ENCODE measurements at regions not wholly inside any gene's neighbourhood (a gene's known extent, or its start where the extent isn't known, plus 50 kb on each side); places are given as distances from the start of the nearest gene placed in this dataset.
"Not testable (repeated sequence)": the region's sequence is repeated elsewhere in the genome, so short reads cannot be mapped to it uniquely, and the experiment has no call there.

GRCh38 chr15:70236341-70237086 is 138.8 kb upstream of the TLE3 start:
- Mint-ChIP-seq H3K4me1 (ENCODE audit: low read depth) (peaks cover 15% of the 10 kb centered on the region), H3K27ac (no peak overlapping the region), H3K9me3 (peaks cover 16% of the 10 kb centered on the region), H3K27me3 (ENCODE audit: low read depth) (peaks cover 26% of the 10 kb centered on the region), H3K4me3 (no peak overlapping the region), H3K36me3 (ENCODE audit: low read depth) (peaks cover 2% of the 10 kb centered on the region)
- DNase-seq (ENCODE audit: low spot score): no peak

GRCh38 chr15:70235347-70235746 is 137.6 kb upstream of the TLE3 start:
- H3K27ac Mint-ChIP-seq: no peak overlapping the region
- H3K36me3 Mint-ChIP-seq (ENCODE audit: low read depth): peaks cover 2% of the 10 kb centered on the region
- H3K9me3 Mint-ChIP-seq: peaks cover 22% of the 10 kb centered on the region
- peaks cover 15% of the 10 kb centered on the region for H3K4me1 Mint-ChIP-seq (ENCODE audit: low read depth)
- H3K4me3 Mint-ChIP-seq: no peak overlapping the region
- no peak for DNase-seq (ENCODE audit: low spot score)
- H3K27me3 Mint-ChIP-seq (ENCODE audit: low read depth): peaks cover 23% of the 10 kb centered on the region

DNA sequence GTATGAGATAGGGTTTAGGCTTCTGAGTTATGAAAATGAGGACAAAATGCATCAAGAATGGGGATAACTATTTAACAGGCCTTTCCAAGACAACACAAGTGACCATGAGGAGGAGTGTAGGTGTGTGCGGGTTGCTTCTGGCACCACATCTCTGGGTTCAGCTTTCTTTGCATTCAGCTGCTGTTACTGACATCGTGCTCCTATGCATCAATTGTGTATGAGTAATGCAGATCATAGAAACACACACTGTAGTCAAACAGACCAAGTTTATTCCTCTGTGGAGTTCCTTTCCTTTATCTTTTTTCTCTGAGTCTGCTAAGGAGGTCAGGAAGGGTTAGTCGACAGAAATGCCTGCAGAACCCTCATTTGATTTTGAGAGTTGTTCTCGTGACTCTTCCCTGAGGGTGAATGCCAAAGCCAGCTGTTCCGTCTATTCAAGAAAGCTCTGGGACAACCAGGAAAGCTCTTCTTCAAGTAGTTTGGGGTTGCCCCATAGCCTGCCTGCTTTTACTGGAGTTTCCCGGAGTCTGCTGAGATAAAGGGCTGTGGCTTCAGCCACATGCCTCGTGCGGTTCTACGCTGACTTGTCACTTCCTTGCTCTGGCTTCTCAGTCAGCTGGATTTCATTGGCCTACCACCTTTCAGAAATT is 136.7 kb upstream of the TLE3 start:
- DNase-seq (ENCODE audit: low spot score): no peak

DNA sequence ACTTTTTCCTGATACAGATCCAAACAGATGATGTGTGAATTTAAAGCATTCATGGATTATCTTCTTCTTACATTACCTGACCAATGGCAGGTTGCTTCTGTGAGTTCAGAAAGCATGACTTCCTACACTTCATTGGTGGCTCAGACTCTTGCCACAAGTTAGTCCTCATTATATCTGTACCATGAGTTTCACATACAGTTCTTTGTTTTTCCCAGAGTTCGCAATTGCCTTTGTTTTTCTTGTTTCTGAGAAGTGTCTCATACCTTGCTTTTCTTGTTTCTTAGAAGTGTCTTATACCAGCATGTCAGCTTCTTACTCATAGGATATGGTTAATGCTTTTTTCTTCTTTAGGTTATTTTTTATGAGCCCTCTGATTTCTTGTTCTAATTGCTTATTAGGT is 133.8 kb upstream of the TLE3 start:
- no peak overlapping the region for H3K27ac Mint-ChIP-seq
- peaks cover 32% of the 10 kb centered on the region for H3K9me3 Mint-ChIP-seq

More for the DNA sequence above, 136.7 kb upstream of the TLE3 start:
- H3K36me3 Mint-ChIP-seq (ENCODE audit: low read depth): peaks cover 2% of the 10 kb centered on the region
- H3K27ac Mint-ChIP-seq: no peak overlapping the region
- H3K9me3 Mint-ChIP-seq: peaks cover 29% of the 10 kb centered on the region
- H3K27me3 Mint-ChIP-seq (ENCODE audit: low read depth): peaks cover 23% of the 10 kb centered on the region
- H3K4me3 Mint-ChIP-seq: no peak overlapping the region
- peaks cover 15% of the 10 kb centered on the region for H3K4me1 Mint-ChIP-seq (ENCODE audit: low read depth)

DNA sequence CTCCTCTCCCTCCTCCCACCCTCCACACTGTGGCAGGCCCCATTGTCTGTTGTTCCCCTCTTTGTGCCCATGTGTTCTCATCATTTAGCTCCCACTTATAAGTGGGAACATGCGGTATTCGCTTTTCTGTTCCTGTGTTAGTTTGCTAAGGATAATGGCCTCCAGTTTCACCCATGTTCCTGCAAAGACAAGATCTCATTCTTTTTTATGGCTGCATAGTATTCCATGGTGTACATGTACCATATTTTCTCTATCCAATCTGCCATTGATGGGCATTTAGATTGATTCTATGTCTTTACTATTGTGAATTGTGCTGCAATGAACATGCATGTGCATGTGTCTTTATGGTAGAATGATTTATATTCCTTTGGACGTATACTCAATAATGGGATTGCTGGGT is 130.2 kb upstream of the TLE3 start:
- Mint-ChIP-seq H3K9me3 (peaks cover 28% of the 10 kb centered on the region), H3K27me3 (ENCODE audit: low read depth) (peaks cover 17% of the 10 kb centered on the region)
- H3K27ac Mint-ChIP-seq; H3K4me3 Mint-ChIP-seq; H3K4me1 Mint-ChIP-seq (ENCODE audit: low read depth); H3K36me3 Mint-ChIP-seq (ENCODE audit: low read depth); DNase-seq (ENCODE audit: low spot score): not testable (repeated sequence)

More for the DNA sequence above, 133.8 kb upstream of the TLE3 start:
- H3K4me3 Mint-ChIP-seq: no peak overlapping the region
- H3K36me3 Mint-ChIP-seq (ENCODE audit: low read depth): peaks cover 2% of the 10 kb centered on the region
- DNase-seq (ENCODE audit: low spot score): no peak
- peaks cover 19% of the 10 kb centered on the region for H3K27me3 Mint-ChIP-seq (ENCODE audit: low read depth)
- peaks cover 12% of the 10 kb centered on the region for H3K4me1 Mint-ChIP-seq (ENCODE audit: low read depth)

- H3K36me3 Mint-ChIP-seq (ENCODE audit: low read depth): no peaks in the 10 kb centered on the region
- H3K27me3 Mint-ChIP-seq (ENCODE audit: low read depth): peaks cover 16% of the 10 kb centered on the region
- no peak overlapping the region for H3K27ac Mint-ChIP-seq
- H3K9me3 Mint-ChIP-seq: peaks cover 21% of the 10 kb centered on the region
- H3K4me3 Mint-ChIP-seq: no peak overlapping the region
- no peak for DNase-seq (ENCODE audit: low spot score)
- peaks cover 6% of the 10 kb centered on the region for H3K4me1 Mint-ChIP-seq (ENCODE audit: low read depth)
Observed at GRCh38 chr15:70227147-70227546, 129.4 kb upstream of the TLE3 start.

DNA sequence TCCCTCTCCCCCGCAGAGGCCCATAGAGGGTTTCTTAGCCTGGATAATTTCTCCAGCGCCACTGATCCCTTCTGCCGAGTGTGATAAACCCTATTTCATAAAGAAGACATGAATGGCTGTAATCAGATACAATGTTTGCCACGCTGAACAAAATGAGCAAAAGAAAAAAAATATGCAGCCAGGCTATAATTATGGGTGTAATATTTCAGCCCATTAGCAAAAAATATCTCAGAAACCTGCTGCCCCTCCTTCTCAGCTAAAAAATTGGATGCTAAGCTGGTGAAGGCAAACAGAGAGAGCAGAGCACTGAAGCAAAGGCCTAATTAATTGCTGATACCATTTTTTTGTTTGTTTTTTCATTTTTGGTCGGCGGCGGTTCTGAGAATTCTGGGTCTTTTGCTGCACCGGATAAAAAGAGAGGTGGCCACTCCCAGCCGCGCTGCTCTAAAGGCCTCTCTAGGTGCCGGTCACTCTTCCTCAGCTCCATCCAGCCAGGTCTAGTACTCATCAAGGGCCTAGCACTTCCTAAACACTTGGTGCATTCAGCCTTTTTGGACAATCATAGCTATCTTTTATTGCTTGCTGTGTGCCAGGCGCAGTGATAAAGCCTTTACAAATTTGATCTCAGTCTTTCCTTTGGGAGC is 128.7 kb upstream of the TLE3 start:
- Mint-ChIP-seq H3K4me3 (no peak overlapping the region), H3K27me3 (ENCODE audit: low read depth) (peaks cover 23% of the 10 kb centered on the region), H3K36me3 (ENCODE audit: low read depth) (no peaks in the 10 kb centered on the region), H3K27ac (no peak overlapping the region), H3K9me3 (peaks cover 16% of the 10 kb centered on the region), H3K4me1 (ENCODE audit: low read depth) (peaks cover 6% of the 10 kb centered on the region)
- no peak for DNase-seq (ENCODE audit: low spot score)

DNA sequence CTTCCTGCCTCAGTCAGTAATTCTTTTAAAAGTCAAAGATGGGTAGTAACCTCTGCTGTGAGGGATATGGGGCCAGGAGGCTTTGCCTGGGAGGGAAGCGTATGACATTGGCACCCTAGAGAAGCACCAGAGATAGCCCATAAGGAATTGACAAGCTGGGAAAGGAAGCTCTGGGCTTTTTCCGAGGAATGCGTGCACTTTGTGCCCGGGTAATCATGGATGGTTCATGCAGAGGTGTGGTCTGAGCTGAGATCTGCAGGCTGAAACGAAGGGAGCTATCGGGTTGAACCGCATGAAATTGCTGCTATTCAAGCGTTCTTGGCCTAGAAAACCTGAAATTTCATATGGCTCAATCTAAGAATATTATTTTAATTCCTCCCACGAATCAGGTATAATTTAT is 127.7 kb upstream of the TLE3 start:
- Mint-ChIP-seq H3K27me3 (ENCODE audit: low read depth) (peaks cover 24% of the 10 kb centered on the region), H3K9me3 (peaks cover 10% of the 10 kb centered on the region), H3K4me1 (ENCODE audit: low read depth) (peaks cover 6% of the 10 kb centered on the region), H3K27ac (no peak overlapping the region), H3K4me3 (no peak overlapping the region), H3K36me3 (ENCODE audit: low read depth) (no peaks in the 10 kb centered on the region)
- no peak for DNase-seq (ENCODE audit: low spot score)

- peaks cover 36% of the 10 kb centered on the region for H3K27me3 Mint-ChIP-seq (ENCODE audit: low read depth)
- no peaks in the 10 kb centered on the region for H3K9me3 Mint-ChIP-seq
- H3K36me3 Mint-ChIP-seq (ENCODE audit: low read depth): no peaks in the 10 kb centered on the region
Observed at GRCh38 chr15:70222606-70223005, 124.9 kb upstream of the TLE3 start.

DNA sequence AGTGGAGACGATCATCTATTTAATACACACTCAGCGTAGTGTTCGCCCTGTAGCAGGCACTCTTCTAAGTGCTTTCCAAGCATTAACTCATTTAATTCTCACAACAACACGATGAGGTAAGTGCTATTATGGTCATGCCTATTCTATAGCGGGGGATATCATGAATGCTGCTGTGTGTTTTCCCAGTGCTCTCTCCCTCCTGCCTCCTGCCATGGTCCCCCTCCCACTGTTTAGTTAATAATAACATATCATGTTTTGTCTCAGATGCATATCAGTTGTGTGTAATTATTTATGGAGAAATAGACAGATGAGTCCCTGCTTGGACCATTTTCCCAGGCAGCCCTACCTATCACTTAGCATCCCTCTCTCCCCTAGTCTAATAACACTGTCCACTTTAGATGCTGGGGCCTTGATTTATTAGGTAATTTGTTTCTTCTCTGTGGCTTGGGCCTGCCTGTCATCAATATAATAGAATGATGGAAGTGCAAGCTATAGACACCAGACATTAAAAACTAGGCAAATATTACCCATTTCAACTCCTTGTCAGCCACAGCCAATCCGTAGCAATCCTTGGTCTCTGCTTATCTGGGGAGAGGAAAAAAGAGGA is 122.9 kb upstream of the TLE3 start:
- DNase-seq (ENCODE audit: low spot score): no peak
- Mint-ChIP-seq H3K4me1 (ENCODE audit: low read depth) (peaks cover 6% of the 10 kb centered on the region), H3K27ac (no peak overlapping the region), H3K27me3 (ENCODE audit: low read depth) (peaks cover 30% of the 10 kb centered on the region), H3K36me3 (ENCODE audit: low read depth) (no peaks in the 10 kb centered on the region), H3K4me3 (no peak overlapping the region), H3K9me3 (no peaks in the 10 kb centered on the region)

More at GRCh38 chr15:70222606-70223005, 124.9 kb upstream of the TLE3 start:
- no peak overlapping the region for H3K27ac Mint-ChIP-seq
- no peak for DNase-seq (ENCODE audit: low spot score)
- H3K4me3 Mint-ChIP-seq: no peak overlapping the region
- H3K4me1 Mint-ChIP-seq (ENCODE audit: low read depth): peaks cover 6% of the 10 kb centered on the region

DNA sequence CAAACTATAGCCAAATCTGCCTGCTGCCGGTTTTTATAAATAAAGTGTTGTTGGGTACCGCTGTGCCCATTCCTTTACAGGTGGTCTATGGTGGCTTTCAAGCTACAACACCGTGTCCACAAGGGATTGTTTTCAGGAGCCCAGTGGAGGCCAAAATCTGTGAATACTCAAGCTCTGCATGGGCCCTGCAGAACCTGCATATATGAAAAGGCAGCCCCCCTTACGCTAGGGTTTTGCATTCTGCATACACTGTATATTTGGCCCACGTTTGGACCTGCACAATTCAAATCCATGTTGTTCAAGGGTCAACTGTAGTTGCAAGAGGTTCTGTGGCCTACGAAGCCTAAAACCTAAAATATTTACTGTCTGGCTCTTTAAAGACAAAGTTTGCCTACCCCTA is 122.2 kb upstream of the TLE3 start:
- Mint-ChIP-seq H3K4me1 (ENCODE audit: low read depth) (peaks cover 6% of the 10 kb centered on the region), H3K36me3 (ENCODE audit: low read depth) (no peaks in the 10 kb centered on the region), H3K9me3 (no peaks in the 10 kb centered on the region), H3K27me3 (ENCODE audit: low read depth) (peaks cover 26% of the 10 kb centered on the region), H3K4me3 (no peak overlapping the region), H3K27ac (no peak overlapping the region)
- no peak for DNase-seq (ENCODE audit: low spot score)

GRCh38 chr15:70219256-70219895 is 121.7 kb upstream of the TLE3 start:
- no peaks in the 10 kb centered on the region for H3K36me3 Mint-ChIP-seq (ENCODE audit: low read depth)
- no peak for DNase-seq (ENCODE audit: low spot score)
- H3K27ac Mint-ChIP-seq: no peak overlapping the region
- H3K9me3 Mint-ChIP-seq: no peaks in the 10 kb centered on the region
- H3K27me3 Mint-ChIP-seq (ENCODE audit: low read depth): peaks cover 26% of the 10 kb centered on the region
- H3K4me1 Mint-ChIP-seq (ENCODE audit: low read depth): peaks cover 6% of the 10 kb centered on the region
- H3K4me3 Mint-ChIP-seq: no peak overlapping the region

- Mint-ChIP-seq H3K4me1 (ENCODE audit: low read depth) (no peaks in the 10 kb centered on the region), H3K27me3 (ENCODE audit: low read depth) (peaks cover 22% of the 10 kb centered on the region), H3K4me3 (no peak overlapping the region), H3K9me3 (no peaks in the 10 kb centered on the region), H3K27ac (no peak overlapping the region), H3K36me3 (ENCODE audit: low read depth) (no peaks in the 10 kb centered on the region)
- no peak for DNase-seq (ENCODE audit: low spot score)
Observed at GRCh38 chr15:70217226-70218160, 119.8 kb upstream of the TLE3 start.
